ENCODE measurements at regions not wholly inside any gene's neighbourhood (a gene's known extent, or its start where the extent isn't known, plus 50 kb on each side); places are given as distances from the start of the nearest gene placed in this dataset.

GRCh38 chr4:30817447-30817846 lies 97.3 kb downstream of the PCDH7 start:
- Histone ChIP-seq H3K27me3 (no peaks in the 10 kb centered on the region), H3K4me3 (no peak overlapping the region), H3K27ac (replicated peaks in 1 of 4) (no peak overlapping the region), H3K4me1 (peaks cover 3 to 17% (median 12%) of the 10 kb centered on the region in 4 donors), H3K36me3 (no peaks in the 10 kb centered on the region), H3K9me3 (no peaks in the 10 kb centered on the region)
- intact Hi-C loops (cut with DNase I): no loop called here
- WGBS: 50% methylated on average over 1 of the region's 1 CpG
- TF ChIP-seq POLR2AphosphoS5 (IDR thresholded peaks at IDR 0.05) (no peak), POLR2A (IDR thresholded peaks at IDR 0.05; ENCODE audit: low read depth) (no peak), EP300 (IDR thresholded peaks at IDR 0.05) (no peak), CTCF (IDR thresholded peaks at IDR 0.05) (no peak)
- no peak for DNase-seq (ENCODE audit: extremely low spot score)

DNA sequence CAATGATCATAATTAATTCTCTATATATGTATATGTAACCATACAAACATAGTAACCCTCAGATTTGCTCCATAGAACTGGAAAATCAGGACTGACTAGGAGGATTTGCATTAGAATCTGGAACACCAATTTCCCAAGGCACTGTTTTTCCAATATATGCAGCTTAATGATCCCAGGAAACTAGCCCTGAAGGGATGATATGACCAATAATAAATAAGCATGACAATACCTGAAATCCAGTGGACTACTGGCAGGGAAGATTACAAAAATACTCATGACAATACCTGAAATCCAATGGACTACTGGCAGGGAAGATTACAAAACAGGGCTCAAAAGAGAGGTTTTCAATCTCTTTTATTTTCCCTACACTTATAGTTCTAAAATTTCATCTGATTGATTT lies 98.4 kb downstream of the PCDH7 start:
- H3K27me3 ChIP-seq: no peaks in the 10 kb centered on the region
- intact Hi-C loops (cut with DNase I): no loop called here
- TF ChIP-seq POLR2AphosphoS5 (IDR thresholded peaks at IDR 0.05): no peak
- TF ChIP-seq CTCF (IDR thresholded peaks at IDR 0.05): no peak
- TF ChIP-seq EP300 (IDR thresholded peaks at IDR 0.05): no peak
- no peak for TF ChIP-seq POLR2A (IDR thresholded peaks at IDR 0.05; ENCODE audit: low read depth)
- DNase-seq (ENCODE audit: extremely low spot score): no peak
- no peaks in the 10 kb centered on the region for H3K36me3 ChIP-seq
- no peak overlapping the region for H3K4me3 ChIP-seq
- H3K4me1 ChIP-seq: peaks cover 3 to 22% (median 13%) of the 10 kb centered on the region in 4 donors
- no peaks in the 10 kb centered on the region for H3K9me3 ChIP-seq
- H3K27ac ChIP-seq (replicated peaks in 1 of 4): no peak overlapping the region

GRCh38 chr4:30821275-30821674 lies 101.1 kb downstream of the PCDH7 start:
- WGBS: 99% methylated on average over 4 of the region's 4 CpGs

DNA sequence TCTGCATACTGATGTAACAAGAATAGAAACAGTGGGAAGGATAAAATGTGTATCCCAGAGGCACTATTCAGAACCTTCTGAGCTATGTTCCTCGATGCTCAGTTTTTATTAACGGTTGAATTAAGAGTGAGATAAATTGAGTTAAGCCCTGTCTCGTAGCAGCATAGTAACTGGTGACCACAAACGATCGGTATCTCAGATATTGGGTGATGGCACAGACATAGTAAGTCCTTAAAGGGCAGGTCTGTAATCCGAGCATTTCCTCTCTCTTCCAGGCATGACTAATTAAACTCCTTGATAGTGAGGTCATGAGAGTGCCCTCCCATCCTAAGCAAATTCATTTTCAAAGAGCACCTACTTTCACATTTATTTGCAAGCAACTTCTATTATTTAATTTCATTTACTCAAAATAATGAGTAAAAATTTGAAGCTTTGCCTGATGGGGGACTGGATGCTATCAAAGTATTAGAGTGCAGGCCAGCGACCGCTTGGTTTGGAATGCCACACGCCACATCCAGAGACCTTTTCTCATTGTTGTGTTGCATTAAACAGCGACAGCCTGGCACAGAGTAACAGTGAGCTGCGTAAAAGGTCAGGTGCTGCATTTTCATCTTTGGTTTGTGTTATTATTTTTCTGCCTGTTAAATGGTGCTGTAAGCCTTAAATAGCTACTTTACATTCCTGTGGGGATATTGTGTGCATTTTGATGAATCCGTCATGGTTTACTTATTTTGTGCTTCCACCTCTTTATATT lies 101.9 kb downstream of the PCDH7 start:
- peaks cover 3 to 22% (median 11%) of the 10 kb centered on the region in 4 donors for H3K4me1 ChIP-seq
- WGBS: 75% methylated on average over 12 of the region's 12 CpGs
- H3K27ac ChIP-seq (replicated peaks in 1 of 4): no peak overlapping the region
- intact Hi-C loops (cut with DNase I): no loop called here
- TF ChIP-seq CTCF (IDR thresholded peaks at IDR 0.05) (no peak), POLR2AphosphoS5 (IDR thresholded peaks at IDR 0.05) (no peak), EP300 (IDR thresholded peaks at IDR 0.05) (no peak), POLR2A (IDR thresholded peaks at IDR 0.05; ENCODE audit: low read depth) (no peak)
- H3K9me3 ChIP-seq: no peaks in the 10 kb centered on the region
- no peaks in the 10 kb centered on the region for H3K27me3 ChIP-seq
- H3K4me3 ChIP-seq: no peak overlapping the region
- H3K36me3 ChIP-seq: no peaks in the 10 kb centered on the region
- DNase-seq (ENCODE audit: extremely low spot score): no peak

More at GRCh38 chr4:30821275-30821674, 101.1 kb downstream of the PCDH7 start:
- Histone ChIP-seq H3K4me1 (peaks cover 3 to 22% (median 13%) of the 10 kb centered on the region in 4 donors), H3K27ac (replicated peaks in 1 of 4) (no peak overlapping the region), H3K27me3 (no peaks in the 10 kb centered on the region), H3K9me3 (no peaks in the 10 kb centered on the region), H3K36me3 (no peaks in the 10 kb centered on the region), H3K4me3 (no peak overlapping the region)
- intact Hi-C loops (cut with DNase I): no loop called here
- no peak for DNase-seq (ENCODE audit: extremely low spot score)
- no peak for TF ChIP-seq POLR2A (IDR thresholded peaks at IDR 0.05; ENCODE audit: low read depth)
- no peak for TF ChIP-seq EP300 (IDR thresholded peaks at IDR 0.05)
- TF ChIP-seq CTCF (IDR thresholded peaks at IDR 0.05): no peak
- no peak for TF ChIP-seq POLR2AphosphoS5 (IDR thresholded peaks at IDR 0.05)
